Fibroblast of skin of left quadriceps (primary cell): ENCODE measurements at regions not wholly inside any gene's neighbourhood (a gene's known extent, or its start where the extent isn't known, plus 50 kb on each side); places are given as distances from the start of the nearest gene placed in this dataset.

Experiments used
- DNase-seq, 2 experiments: peaks; one replicate each; pipeline ENCODE4 v3.0.0-alpha.2; 2013; ENCODE audit warnings: low read depth in 2 of 2

GRCh38 chr1:8267307-8267706 lies 50.6 kb upstream of the SLC45A1 start:
- DNase-seq, result no peak

GRCh38 chr1:8266436-8267165 lies 51.3 kb upstream of the SLC45A1 start:
- DNase-seq, result no peak

GRCh38 chr1:8263791-8264190 lies 54.1 kb upstream of the SLC45A1 start:
- no peak for DNase-seq

GRCh38 chr1:8261398-8261762 lies 56.5 kb upstream of the SLC45A1 start:
- no peak for DNase-seq

GRCh38 chr1:8259498-8260290 lies 58.2 kb upstream of the SLC45A1 start:
- DNase-seq, result peak; percentile 27 to 34

GRCh38 chr1:8257621-8258020 lies 60.3 kb upstream of the SLC45A1 start:
- DNase-seq, result no peak

GRCh38 chr1:8256321-8256720 lies 61.6 kb upstream of the SLC45A1 start:
- no peak for DNase-seq

GRCh38 chr1:8255712-8256111 lies 62.2 kb upstream of the SLC45A1 start:
- no peak for DNase-seq

GRCh38 chr1:8252266-8252951 lies 65.5 kb upstream of the SLC45A1 start:
- DNase-seq, result no peak

- no peak for DNase-seq
Measured at GRCh38 chr1:8251635-8252034, 66.3 kb upstream of the SLC45A1 start.

- no peak for DNase-seq
Measured at GRCh38 chr1:8249838-8250237, 68.1 kb upstream of the SLC45A1 start.

GRCh38 chr1:8247811-8248436 lies 70.0 kb upstream of the SLC45A1 start:
- no peak for DNase-seq

- DNase-seq, result no peak
Measured at GRCh38 chr1:8244304-8244703, 73.6 kb upstream of the SLC45A1 start.

GRCh38 chr1:8242498-8242897 lies 75.4 kb upstream of the SLC45A1 start:
- no peak for DNase-seq

- DNase-seq, result no peak
Measured at GRCh38 chr1:8241417-8242014, 76.4 kb upstream of the SLC45A1 start.

- no peak for DNase-seq
Measured at GRCh38 chr1:8239306-8240023, 78.4 kb upstream of the SLC45A1 start.

GRCh38 chr1:8239039-8239305 lies 78.9 kb upstream of the SLC45A1 start:
- no peak for DNase-seq

GRCh38 chr1:8238141-8239038 lies 79.5 kb upstream of the SLC45A1 start:
- peak; percentile 81 to 83 for DNase-seq

GRCh38 chr1:8232036-8232757 lies 85.7 kb upstream of the SLC45A1 start:
- DNase-seq, result no peak

GRCh38 chr1:8230292-8230621 lies 87.7 kb upstream of the SLC45A1 start:
- no peak for DNase-seq
